ENCODE measurements at regions not wholly inside any gene's neighbourhood (a gene's known extent, or its start where the extent isn't known, plus 50 kb on each side); places are given as distances from the start of the nearest gene placed in this dataset.
"Not testable (repeated sequence)": the region's sequence is repeated elsewhere in the genome, so short reads cannot be mapped to it uniquely, and the experiment has no call there.

- intact Hi-C loops (cut with DNase I): no loop called here
- WGBS, 2 donors: 71 to 91% methylated on average over 1 of the region's 1 CpG
- no peaks in the 10 kb centered on the region for H3K27me3 ChIP-seq
- H3K9me3 ChIP-seq: no peaks in the 10 kb centered on the region
- TF ChIP-seq POLR2A (IDR thresholded peaks at IDR 0.05): no peak
- TF ChIP-seq, protein P1, sequence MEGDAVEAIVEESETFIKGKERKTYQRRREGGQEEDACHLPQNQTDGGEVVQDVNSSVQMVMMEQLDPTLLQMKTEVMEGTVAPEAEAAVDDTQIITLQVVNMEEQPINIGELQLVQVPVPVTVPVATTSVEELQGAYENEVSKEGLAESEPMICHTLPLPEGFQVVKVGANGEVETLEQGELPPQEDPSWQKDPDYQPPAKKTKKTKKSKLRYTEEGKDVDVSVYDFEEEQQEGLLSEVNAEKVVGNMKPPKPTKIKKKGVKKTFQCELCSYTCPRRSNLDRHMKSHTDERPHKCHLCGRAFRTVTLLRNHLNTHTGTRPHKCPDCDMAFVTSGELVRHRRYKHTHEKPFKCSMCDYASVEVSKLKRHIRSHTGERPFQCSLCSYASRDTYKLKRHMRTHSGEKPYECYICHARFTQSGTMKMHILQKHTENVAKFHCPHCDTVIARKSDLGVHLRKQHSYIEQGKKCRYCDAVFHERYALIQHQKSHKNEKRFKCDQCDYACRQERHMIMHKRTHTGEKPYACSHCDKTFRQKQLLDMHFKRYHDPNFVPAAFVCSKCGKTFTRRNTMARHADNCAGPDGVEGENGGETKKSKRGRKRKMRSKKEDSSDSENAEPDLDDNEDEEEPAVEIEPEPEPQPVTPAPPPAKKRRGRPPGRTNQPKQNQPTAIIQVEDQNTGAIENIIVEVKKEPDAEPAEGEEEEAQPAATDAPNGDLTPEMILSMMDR (IDR thresholded peaks at IDR 0.05): no peak
- no peak for DNase-seq
- H3K4me1 ChIP-seq: peaks cover 0 to 5% of the 10 kb centered on the region in 2 donors
- no peaks in the 10 kb centered on the region for H3K36me3 ChIP-seq
- no peak overlapping the region for H3K4me3 ChIP-seq (replicated peaks in 1 of 3)
- no peak overlapping the region for H3K27ac ChIP-seq
Observed at GRCh38 chr1:229133811-229134210, 137.1 kb upstream of the RAB4A start.

DNA sequence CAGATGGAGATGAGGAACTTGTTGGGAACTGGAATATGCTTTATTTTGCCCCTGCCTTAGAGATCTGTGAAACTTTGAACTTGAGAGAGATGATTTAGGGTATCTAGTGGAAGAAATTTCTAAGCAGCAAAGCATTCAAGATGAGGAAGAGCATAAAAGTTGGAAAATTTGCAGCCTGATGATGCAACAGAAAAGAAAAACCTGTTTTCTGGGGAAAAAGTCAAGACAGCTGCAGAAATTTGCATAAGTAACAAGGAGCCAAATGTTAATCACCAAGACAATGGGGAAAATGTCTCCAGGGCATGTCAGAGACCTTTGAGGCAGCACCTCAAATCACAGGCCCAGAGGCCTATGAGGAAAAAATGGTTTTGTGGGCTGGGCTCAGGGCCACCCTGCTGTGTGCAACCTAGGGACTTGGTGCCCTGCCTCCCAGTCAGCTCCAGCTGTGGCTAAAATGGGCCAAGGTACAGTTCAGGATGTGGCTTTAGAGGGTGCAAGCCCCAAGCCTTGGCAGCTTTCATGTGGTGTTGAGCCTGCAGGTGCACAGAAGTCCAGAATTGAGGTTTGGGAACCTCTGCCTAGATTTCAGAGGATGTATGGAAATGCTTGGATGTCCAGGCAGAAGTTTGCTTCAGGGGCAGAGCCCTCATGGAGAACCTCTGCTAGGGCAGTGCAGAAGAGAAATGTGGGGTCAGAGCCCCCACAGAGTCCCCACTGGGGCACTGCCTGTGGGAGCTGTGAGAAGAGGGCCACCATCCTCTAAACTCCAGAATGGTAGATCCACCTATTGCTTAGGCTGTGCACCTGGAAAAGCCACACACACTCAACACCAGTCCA, 136.3 kb upstream of the RAB4A start:
- H3K9me3 ChIP-seq; H3K27me3 ChIP-seq; intact Hi-C loops (cut with DNase I); H3K27ac ChIP-seq; H3K36me3 ChIP-seq; DNase-seq; H3K4me3 ChIP-seq (replicated peaks in 1 of 3): not testable (repeated sequence)
- peaks cover 5 to 12% of the 10 kb centered on the region in 2 donors for H3K4me1 ChIP-seq

- Histone ChIP-seq H3K36me3 (no peaks in the 10 kb centered on the region), H3K27ac (no peak overlapping the region), H3K27me3 (no peaks in the 10 kb centered on the region), H3K9me3 (no peaks in the 10 kb centered on the region), H3K4me1 (peaks cover 8 to 10% of the 10 kb centered on the region in 2 donors), H3K4me3 (replicated peaks in 1 of 3) (no peak overlapping the region)
- no peak for TF ChIP-seq POLR2A (IDR thresholded peaks at IDR 0.05)
- TF ChIP-seq, protein P1 (IDR thresholded peaks at IDR 0.05): no peak
- no peak for DNase-seq
- intact Hi-C loops (cut with DNase I): no loop called here
- 35 to 50% methylated on average over 2 of the region's 2 CpGs for WGBS, 2 donors
Observed at GRCh38 chr1:229135773-229136172, 135.1 kb upstream of the RAB4A start.

- no peak for DNase-seq
- Histone ChIP-seq H3K36me3 (no peaks in the 10 kb centered on the region), H3K27ac (no peak overlapping the region), H3K27me3 (no peaks in the 10 kb centered on the region), H3K4me1 (peaks cover 8 to 10% of the 10 kb centered on the region in 2 donors), H3K9me3 (no peaks in the 10 kb centered on the region), H3K4me3 (replicated peaks in 1 of 3) (no peak overlapping the region)
- TF ChIP-seq, protein P1 (IDR thresholded peaks at IDR 0.05): no peak
- TF ChIP-seq POLR2A (IDR thresholded peaks at IDR 0.05): no peak
- intact Hi-C loops (cut with DNase I): no loop called here
- WGBS, 2 donors: 33 to 52% methylated on average over 2 to 3 of the region's 3 CpGs
Observed at GRCh38 chr1:229136822-229137221, 134.1 kb upstream of the RAB4A start.

DNA sequence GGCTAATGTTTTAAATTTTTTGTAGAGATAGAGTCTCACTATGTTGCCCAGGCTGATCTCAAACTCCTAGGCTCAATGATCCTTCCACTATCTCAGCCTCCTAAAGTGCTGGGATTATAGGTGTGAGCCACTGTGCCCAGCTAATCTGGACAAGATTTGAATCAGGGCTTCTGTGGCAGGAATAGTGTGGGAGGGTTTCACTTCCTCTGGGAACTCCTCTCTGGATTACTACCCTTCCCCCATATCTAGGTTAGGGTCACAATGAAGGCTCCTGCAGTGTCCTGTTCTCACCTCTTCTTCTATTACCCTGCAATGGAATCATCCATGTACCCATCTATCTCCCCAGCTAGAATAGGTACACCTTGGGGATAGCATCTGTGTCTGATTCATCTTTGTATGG, 133.6 kb upstream of the RAB4A start:
- no peak overlapping the region for H3K4me3 ChIP-seq (replicated peaks in 1 of 3)
- intact Hi-C loops (cut with DNase I): no loop called here
- H3K36me3 ChIP-seq: no peaks in the 10 kb centered on the region
- H3K9me3 ChIP-seq: no peaks in the 10 kb centered on the region
- no peak overlapping the region for H3K27ac ChIP-seq
- peaks cover 8 to 10% of the 10 kb centered on the region in 2 donors for H3K4me1 ChIP-seq
- no peaks in the 10 kb centered on the region for H3K27me3 ChIP-seq
- no peak for DNase-seq
- no peak for TF ChIP-seq POLR2A (IDR thresholded peaks at IDR 0.05)

- no peak overlapping the region for H3K27ac ChIP-seq
- H3K9me3 ChIP-seq: no peaks in the 10 kb centered on the region
- intact Hi-C loops (cut with DNase I): no loop called here
- DNase-seq: no peak
- no peak overlapping the region for H3K4me3 ChIP-seq (replicated peaks in 1 of 3)
- H3K27me3 ChIP-seq: no peaks in the 10 kb centered on the region
- H3K36me3 ChIP-seq: no peaks in the 10 kb centered on the region
- TF ChIP-seq POLR2A (IDR thresholded peaks at IDR 0.05): no peak
- TF ChIP-seq, protein P1 (IDR thresholded peaks at IDR 0.05): no peak
- H3K4me1 ChIP-seq: peaks cover 8 to 10% of the 10 kb centered on the region in 2 donors
- WGBS, 2 donors: 94% methylated on average over 3 of the region's 3 CpGs
Observed at GRCh38 chr1:229138058-229138457, 132.9 kb upstream of the RAB4A start.
